Transverse colon (tissue), 4 donors: ENCODE measurements at regions not wholly inside any gene's neighbourhood (a gene's known extent, or its start where the extent isn't known, plus 50 kb on each side); places are given as distances from the start of the nearest gene placed in this dataset.

ENCODE experiments used
- CTCF ChIP-seq, 5 experiments: fragments of 200-600 bp in 3 of 5; fragments of 450-650 bp in 2 of 5; sonication (generic) in 3 of 5; IDR thresholded peaks; 1 replicate in 2 of 5; 2 replicates in 3 of 5; pipeline ENCODE4 v1.5.1; 2016 to 2017; ENCODE audit warnings: antibody characterized with exemption in 5 of 5, inconsistent platforms in 3 of 5, mild to moderate bottlenecking in 2 of 5, moderate library complexity in 1 of 5
- EP300 ChIP-seq: sonication (generic); formaldehyde crosslinking; IDR thresholded peaks from one replicate; pipeline ENCODE4 v1.6.1; 2017; ENCODE audit warnings: antibody characterized with exemption, low read depth
- POLR2A ChIP-seq: fragments of 450-650 bp; IDR thresholded peaks from one replicate; pipeline ENCODE4 v1.6.1; 2016; ENCODE audit warnings: antibody characterized with exemption, mild to moderate bottlenecking, moderate library complexity
- POLR2AphosphoS5 ChIP-seq, 3 donors: sonication (generic); formaldehyde crosslinking; IDR thresholded peaks; one replicate each; pipeline ENCODE4 v1.6.1; 2016; ENCODE audit warnings: antibody characterized with exemption in 3 of 3

GRCh38 chr13:54687173-54687572, 1658.6 kb downstream of the OLFM4 start:
- TF ChIP-seq CTCF (IDR thresholded peaks at IDR 0.05) (no peak), POLR2A (no peak), EP300 (no peak), POLR2AphosphoS5 (IDR thresholded peaks at IDR 0.05) (no peak)
